Stimulated activated CD4-positive, alpha-beta T cell treated with anti-CD3 and anti-CD28 coated beads, Interleukin-12 subunit alpha, Interleukin-12 subunit beta, amount 100 ng/mL, for 4 hours (primary cell): ENCODE measurements at regions not wholly inside any gene's neighbourhood (a gene's known extent, or its start where the extent isn't known, plus 50 kb on each side); places are given as distances from the start of the nearest gene placed in this dataset.
"Not testable (repeated sequence)": the region's sequence is repeated elsewhere in the genome, so short reads cannot be mapped to it uniquely, and the experiment has no call there.

Experiments used
- DNase-seq: peaks from one replicate; pipeline ENCODE4 v3.0.0-alpha.2; 2020

DNA sequence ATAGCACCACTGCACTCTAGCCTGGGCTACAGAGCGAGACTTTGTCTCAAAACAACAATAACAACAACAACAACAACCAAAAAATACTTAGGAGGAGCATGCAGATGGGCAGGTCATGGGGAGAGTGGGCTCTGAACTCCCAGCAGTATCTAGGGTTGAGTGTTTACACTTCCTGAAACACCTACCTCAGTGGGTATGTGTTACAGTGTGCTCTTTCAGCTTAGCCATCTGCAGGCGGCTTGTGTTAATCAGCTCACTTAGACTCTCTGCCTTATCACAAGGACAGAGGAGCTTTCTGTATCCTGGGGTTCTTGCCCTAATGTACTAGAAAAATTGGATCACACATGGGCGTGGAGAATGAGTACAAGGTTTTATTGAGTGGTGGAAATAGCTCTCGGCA lies 340.2 kb downstream of the KIF20B start:
- DNase-seq: no peak

DNA sequence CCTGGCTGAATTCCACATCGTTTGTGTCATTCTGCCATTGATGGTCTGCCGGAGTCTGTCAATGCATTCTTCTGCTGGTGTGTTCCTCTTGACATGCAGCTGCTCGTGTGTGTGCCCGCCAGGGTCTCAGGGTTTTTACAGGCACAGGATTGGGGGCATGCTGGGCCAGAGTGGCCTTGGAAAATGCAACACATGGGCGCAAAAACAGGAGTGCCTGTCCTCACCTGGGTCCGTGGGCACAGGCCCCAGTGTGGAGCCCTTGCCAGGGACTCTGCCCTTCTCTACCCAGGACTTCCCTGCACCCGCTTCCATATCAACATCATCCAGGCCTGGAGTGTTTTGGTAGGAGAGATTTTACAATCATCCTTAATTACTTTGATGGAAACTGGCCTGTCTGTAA lies 340.7 kb downstream of the KIF20B start:
- DNase-seq: no peak

DNA sequence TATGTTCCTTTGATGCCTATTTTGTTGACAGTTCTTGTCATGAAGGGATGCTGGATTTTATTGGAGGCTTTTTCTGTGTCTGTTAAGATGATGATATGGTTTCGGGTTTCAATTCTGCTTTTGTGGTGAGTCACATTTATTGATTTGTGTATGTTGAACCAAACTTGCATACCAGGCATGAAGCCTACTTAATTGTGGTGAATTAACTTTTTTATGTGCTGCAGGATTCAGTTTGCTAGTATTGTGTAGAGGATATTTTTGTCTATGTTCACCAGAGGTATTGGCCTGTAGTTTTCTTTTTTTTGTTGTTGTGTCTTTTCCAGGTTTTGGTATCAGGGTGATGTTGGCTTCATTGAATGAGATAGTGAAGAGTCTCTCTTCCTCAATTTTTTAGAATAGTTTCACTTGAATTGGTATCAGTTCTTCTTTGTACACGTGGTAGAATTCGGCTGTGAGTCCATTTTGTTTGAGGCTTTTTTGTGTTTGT lies 345.9 kb downstream of the KIF20B start:
- DNase-seq: no peak

DNA sequence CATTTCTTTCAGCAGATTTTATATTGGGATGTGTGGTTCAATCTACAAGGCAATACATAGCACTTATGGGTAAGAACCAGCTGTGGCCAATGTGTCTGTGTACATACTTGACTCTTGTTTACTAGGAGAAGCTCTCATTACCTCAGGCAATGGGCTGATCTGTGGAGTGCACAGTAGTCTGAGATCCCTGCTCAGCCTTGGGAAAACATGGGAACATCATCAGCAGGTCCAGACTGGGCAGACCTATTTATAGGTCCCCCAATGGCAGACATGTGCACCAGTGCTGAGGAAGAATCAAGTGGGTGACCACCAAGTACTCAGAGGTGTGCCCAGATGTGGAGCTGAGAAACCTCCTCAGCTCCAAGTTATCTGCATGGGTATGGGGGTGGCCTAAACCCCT lies 349.7 kb downstream of the KIF20B start:
- no peak for DNase-seq

DNA sequence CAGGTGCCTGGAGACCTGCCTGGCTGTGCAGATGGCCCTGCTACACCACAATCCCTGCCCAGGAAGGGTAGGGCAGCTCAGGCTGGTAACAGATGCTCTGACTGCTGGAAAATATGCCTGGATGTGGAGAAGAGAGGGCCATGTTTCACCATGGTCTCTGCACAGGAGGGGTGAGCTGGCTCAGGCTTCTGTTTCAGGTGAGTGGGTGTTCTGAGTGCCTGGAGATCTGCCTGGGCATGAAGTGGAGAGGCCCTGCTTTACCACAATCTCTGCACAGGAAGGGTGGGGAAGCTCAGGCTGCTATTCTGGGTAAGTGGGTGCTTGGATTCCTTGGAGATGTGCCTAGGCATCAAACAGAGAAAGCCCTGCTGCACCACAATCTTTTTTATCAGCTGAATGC lies 350.1 kb downstream of the KIF20B start:
- no peak for DNase-seq

DNA sequence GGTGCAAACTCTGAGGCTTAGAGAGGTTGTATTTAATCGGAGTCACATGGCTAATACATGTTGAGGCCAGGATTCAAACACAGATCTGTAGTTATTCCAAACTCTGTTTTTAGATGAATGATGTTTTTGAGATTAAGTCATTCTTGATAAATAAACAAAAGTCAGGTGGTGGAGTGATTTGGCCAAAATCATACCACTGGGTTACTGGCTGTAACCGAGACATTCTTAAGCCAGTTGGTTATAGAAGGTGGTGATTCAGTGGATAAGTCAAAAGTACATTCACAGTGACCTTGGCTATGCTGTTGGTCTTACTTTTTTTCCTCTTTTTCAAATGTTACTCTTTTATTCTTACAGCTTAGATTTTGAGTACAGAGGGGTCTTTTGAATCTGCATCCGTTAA lies 361.4 kb downstream of the KIF20B start:
- no peak for DNase-seq

DNA sequence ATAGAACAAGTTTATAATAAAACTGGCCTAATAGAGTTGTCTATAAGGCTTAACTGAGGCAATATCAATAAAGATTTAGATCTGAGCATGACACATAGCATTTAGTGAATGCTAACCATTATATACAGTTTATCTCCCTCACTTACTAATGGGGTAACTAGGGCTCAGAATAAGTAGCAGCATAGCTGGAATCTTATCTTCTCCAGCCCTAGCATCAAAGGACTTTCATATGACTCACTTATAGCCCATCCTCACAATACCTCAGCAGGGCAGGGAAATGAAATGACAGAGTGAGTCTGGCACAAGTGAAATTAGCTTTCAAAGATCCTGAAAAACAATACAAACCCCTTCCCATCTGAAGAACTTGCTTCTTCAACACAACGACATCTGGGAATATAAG lies 362.9 kb downstream of the KIF20B start:
- no peak for DNase-seq

DNA sequence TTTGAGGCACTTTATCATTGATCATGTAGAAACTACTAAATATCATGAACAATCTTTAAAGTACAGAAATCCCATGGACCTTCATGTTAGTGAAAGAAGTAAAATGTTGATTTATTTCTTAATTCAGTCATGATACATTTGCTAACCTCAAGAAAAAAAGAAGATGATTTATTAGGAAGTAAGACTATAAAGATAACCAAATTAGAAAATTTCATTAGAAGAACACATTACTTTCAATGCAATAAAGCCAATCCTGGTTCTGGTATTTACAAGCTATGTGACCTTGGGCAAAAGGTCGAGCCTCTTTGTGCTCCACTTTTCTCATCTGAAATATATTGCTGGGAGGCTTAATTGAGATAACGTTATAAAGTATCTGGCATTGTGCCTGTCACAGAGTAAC lies 365.0 kb downstream of the KIF20B start:
- DNase-seq: no peak

DNA sequence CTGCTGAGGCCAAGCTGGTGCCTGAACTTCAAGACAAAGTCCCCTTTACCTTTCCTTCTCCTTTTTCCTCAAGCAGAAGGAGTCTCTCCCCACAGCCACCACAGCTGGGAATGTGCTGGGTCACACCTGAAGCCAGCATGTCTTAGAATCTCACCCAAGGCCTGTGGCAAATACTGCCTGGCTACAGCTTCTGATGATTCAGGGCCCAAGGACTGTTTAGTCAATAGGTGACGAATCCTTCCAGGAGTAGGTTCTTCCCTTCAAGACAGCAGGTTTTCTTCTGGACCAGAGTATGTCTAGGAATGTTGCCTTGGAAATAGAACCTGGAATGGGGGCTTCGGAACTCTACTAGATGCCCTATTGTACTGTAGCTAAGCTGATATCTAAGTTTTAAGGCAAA lies 374.6 kb downstream of the KIF20B start:
- no peak for DNase-seq

DNA sequence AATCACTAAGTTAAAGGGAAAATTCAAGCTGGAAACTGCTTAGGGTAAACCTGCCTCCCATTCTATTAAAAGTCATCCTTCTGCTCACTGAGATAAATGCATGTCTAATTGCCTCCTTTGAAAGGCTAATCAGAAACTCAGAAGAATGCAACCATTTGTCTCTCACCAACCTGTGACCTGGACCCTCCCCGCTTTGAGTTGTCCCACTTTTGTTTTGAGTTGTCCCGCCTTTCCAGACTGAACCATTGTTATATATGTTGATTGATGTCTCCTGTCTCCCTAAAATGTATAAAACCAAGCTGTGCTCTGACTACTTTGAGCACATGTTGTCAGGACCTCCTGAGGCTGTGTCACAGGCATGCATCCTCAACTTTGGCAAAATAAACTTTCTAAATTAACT lies 378.4 kb downstream of the KIF20B start:
- no peak for DNase-seq

DNA sequence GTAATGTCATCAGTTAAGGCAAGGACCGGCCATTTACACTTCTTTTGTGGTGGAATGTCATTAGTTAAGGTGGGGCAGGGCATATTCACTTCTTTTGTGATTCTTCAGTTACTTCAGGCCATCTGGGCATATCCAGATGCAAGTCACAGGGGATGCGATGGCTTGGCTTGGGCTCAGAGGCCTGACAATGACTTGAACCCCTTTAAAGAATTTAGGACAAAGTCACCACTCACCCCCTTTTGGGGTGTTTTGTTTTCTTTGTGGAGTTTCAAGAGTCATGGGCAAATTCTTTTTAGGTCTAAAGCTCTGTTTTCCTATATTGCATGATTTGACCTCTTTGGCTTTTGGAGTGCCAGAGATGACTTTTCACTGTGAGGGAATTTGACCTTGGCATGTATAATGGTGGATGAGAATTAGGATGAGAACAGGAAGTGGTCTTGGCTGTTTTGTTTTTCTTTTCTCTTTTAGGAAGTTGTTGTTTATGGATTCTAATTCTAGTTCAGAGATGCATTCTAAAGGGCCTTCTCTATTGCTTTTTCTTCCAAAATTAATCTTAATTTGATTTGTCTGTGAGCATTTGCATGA lies 385.3 kb downstream of the KIF20B start:
- DNase-seq: not testable (repeated sequence)

DNA sequence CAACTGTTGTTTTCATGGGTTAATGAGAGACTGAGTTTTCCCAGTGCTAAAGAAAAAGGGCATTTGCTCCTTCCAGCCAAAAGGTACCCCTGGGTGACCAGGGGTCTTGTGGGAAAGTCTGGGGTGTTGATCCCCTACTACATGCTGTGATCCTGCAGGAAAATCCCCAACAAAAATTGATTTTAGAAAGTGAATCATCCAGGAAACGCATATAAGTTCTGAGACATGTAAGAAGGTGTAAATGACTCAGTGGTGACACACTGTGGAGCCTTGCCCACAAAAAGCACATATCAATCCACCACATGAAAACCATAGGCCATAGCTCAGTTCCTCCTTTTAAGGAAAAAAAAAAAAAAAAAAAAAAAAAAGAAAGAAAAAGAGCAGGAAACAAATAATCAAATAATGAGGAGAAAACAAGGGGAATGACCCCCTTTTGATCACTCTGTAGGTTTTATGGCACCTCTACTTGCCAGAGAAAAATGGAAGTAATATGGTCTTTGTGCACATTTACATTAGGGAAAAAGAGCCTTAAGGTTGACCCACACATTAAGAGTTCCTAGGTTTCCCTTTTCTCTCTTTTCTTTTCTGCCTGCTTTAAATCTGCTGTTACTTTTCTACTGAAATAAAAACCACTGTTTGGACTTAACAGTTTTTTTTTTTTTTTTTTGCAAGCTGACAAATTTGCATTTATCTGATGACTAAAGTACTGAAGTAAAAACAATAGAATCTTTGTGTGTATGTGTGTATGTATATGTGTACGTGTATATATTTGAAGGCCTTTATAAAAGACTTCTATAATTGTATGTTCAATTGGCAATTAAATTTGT lies 386.0 kb downstream of the KIF20B start:
- DNase-seq: no peak

DNA sequence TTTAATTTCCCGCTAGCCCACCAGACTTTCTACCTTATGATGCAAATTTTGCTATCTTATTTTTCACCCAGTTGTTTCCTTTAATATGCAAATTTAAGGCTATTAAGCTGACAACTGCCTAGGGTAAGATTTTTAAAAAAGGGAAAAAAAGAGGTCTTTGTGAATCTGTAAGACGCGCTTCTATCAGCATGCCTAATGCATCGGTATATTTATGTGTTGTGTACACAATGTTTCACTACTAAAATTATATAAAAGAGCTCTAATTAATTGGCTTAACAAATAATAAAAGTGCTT lies 386.6 kb downstream of the KIF20B start:
- DNase-seq: no peak

DNA sequence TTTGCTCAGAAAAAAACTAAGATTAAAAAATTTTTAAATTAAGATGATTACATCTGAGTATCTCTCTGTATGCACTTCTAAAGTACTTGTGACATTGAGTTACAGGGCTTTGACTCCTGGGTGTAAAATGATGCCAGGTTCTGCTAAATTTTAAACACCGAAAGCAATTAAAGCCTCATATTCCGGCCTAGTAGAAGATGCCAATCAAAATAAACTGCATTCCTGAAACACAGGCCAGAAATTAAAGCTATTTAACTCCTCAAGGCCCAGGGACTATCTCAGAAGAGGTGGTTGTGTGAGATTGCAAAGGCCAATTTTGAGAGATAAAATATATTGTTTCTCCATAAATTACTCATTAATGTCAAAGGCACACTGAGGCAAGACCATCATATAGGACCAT lies 388.3 kb downstream of the KIF20B start:
- DNase-seq: no peak

DNA sequence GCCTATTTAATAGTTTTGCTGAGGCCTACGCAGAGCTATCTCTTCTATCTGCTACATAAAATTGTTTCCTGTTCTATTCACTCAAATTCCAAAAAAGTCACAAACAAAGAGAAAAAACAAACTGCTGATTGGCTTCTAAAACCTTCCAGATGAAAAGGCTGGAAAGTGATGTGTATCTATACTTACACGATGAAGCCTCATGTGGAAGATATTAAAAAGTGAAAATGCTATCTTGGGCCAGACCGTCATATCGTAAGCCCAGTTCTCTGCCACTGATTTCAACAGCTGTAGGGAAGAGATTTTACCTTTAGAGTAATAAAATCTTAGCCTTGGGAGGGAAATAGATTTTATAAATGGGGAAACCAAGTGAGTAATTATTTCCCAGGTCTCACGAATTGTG lies 394.8 kb downstream of the KIF20B start:
- no peak for DNase-seq

DNA sequence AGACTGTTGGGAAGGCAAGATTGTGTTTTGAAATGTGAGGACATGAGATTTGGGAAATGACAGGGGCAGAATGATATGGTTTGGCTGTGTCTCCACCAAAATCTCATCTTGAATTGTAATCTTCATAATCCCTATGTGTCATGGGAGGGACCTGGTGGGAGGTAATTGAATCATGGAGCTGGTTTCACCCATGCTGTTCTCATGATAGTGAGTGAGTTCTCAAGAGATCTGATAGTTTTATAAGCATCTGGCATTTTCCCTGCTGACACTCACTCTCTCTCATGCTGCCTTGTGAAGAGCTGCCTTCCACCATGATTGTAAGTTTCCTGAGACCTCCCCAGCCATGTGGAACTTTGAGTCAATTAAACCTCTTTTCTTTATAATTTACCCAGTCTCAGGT lies 406.2 kb downstream of the KIF20B start:
- not testable (repeated sequence) for DNase-seq

DNA sequence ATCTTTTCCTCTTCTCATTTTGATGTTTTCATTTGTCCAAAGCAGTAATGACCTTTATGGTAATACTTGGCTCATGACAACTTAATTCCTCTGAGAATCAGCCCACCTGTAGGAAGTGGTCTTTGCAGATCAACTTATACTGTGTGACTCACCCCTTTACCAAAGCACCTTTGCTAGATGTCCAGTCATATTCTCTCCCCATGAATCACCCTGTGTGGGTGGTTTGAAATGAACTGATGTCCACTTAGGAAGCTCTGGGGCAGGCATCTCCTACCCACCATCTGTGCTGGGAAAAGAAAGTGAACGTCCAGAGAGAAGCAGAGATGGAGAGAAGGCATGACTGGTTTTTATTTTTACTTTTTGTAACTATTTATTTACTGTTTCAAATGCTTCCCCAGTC lies 410.3 kb downstream of the KIF20B start:
- DNase-seq: no peak

DNA sequence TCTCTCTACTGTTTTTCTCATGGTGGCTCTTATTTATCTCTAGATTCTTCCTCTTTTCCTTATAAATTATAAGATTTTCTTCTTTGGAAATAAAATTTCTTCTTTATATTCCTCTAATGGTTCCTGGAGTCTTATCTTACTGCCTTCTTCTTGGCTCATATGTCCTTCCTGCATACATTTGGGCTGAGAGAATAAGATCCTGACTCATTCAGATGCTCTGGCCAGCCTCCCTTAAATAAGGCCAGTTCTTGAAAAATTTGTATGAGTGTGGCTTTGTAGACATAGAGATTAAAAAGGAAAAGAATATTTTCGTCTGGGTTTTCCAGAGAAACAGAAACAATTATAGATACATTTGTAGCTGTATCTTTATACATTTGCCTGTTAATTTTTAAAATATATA lies 411.3 kb downstream of the KIF20B start:
- DNase-seq: no peak

DNA sequence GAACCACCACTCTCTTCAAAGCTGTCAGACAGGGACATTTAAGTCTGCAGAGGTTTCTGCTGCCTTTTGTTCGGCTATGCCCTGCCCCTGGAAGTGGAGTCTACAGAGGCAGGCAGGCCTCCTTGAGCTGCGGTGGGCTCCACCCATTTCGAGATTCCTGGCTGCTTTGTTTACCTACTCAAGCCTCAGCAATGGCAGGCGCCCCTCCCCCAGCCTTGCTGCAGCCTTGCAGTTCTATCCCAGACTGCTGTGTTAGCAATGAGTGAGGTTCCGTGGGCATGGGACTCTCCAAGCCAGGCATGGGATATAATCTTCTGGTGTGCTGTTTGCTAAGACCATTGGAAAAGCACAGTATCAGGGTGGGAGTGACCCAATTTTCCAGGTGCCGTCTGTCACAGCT lies 417.2 kb downstream of the KIF20B start:
- DNase-seq: not testable (repeated sequence)

DNA sequence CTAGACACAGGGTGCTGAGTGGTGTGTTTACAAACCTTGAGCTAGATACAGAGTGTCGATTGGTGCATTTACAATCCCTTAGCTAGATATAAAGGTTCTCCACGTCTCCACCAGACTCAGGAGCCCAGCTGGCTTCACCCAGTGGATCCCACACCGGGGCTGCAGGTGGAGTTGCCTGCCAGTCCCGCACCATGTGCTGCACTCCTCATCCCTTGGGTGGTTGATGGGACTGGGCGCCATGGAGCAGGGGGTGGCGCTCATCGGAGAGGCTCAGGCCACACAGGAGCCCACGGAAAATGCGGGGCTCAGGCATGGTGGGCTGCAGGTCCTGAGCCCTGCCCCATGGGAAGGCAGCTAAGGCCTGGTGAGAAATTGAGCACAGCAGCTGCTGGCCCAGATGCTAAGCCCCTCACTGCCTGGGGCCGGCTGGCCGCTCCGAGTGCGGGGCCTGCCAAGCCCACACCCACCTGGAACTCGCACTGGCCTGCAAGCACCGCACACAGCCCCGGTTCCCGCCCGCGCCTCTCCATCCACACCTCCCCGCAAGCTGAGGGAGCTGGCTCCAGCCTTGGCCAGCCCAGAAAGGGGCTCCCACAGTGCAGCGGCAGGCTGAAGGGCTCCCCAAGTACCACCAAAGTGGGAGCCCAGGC lies 418.4 kb downstream of the KIF20B start:
- DNase-seq: not testable (repeated sequence)

DNA sequence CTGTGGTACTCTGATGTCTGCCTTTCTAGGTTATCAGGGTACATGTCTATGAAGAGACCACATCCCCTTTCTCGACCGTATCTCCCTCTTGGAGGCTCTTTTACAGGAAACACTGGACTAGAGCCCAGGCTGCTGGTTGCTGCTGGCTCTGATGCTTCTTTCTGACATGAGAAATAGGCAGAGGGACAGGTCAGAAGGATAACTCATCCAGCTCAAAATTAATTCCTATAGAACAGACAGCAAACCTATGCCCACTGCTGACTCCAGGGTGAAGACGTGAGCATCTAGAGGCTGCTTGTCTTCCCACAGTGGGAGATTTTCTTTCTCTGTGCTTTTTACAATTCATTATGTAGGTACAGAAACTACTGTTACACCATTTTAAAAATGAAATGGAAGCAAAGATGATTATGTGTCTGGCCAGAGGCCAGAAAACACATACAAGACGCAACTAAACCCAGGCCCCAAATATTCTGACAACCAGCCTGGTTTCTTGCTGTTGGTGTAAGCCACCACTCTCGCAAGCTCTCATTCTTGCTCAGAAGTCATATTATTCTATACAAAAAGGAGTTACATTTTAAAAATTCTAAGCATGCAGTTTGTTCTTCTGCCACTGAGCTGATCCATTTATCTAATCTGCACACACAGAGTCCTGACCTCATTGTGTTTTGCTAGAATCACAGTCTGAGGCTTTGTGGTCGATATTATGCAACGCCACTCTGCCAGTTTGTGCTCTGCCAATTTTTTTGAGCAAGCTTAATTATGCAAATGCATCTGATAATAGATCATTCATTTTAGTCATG lies 424.3 kb downstream of the KIF20B start:
- DNase-seq: no peak

DNA sequence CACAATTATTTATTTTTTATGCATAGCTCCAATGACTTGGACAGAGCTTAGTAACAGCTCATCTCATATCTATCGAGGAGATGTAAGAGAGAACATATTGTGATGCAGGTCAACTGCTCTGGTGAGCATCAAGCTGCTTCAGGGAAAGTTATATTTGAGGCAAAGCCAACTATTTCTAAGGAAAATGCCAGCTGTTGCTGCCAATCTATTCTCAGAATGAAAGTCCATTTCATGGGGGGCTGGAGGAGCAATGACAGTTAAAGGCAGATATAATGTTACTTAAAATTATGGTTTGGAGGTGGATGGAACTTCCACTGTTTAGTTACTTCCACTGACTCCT lies 424.8 kb downstream of the KIF20B start:
- DNase-seq: no peak

DNA sequence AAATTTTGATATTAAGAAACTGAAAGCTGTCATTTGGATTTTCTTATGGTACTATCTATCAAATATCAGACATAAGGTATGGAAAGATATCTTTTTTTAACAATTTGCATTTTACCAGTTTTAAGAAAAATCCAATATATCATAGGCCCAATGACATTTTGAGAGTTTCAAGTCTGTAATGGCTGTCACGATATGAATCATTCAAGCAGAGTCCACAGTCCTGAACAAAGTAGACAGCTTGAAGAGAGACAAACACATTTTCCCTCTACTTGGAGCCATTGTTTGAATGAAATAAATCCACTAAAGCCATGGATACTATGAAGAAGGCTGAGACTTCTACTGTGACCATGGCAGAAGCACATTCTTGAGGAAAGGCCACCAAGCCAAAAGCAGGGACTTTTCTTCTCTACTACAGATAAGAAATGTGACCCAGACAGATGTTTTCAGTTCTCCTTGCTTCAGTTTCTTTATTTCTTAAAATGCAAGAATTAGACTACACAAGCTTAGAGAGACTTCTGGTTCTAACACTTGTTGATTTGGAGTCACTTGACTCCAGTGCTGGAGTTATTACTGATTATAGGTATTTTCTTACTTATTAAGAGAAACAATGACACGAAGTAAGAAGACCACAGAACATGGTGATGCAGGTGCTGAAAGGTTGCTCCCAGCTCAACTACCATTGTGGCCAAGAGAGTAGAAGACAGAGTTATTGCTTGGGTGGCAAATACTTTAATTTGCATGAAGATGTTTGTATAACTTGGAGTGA lies 429.1 kb downstream of the KIF20B start:
- no peak for DNase-seq
